Spinal cord (tissue), 9 donors: ENCODE measurements at regions not wholly inside any gene's neighbourhood (a gene's known extent, or its start where the extent isn't known, plus 50 kb on each side); places are given as distances from the start of the nearest gene placed in this dataset.
"Not testable (repeated sequence)": the region's sequence is repeated elsewhere in the genome, so short reads cannot be mapped to it uniquely, and the experiment has no call there.

Source experiments
- DNase-seq, 6 donors: peaks; one replicate each; pipeline versions ENCODE4 v3.0.0 to v3.0.0-alpha.2; 2013 to 2015; ENCODE audit warnings: low spot score in 6 of 6, low read depth in 4 of 6
- H3K27ac ChIP-seq: one replicate; pipeline ENCODE4 v1.5.1; 2013; ENCODE audit warnings: low read depth, low read length, control low read depth
- H3K27me3 ChIP-seq: one replicate; pipeline ENCODE4 v1.6.1; 2013; ENCODE audit warnings: low read length; ENCODE audit not compliant: control insufficient read depth, insufficient read depth
- H3K36me3 ChIP-seq: one replicate; pipeline ENCODE4 v1.6.1; 2013; ENCODE audit warnings: low read length; ENCODE audit not compliant: control insufficient read depth, insufficient read depth
- H3K4me1 ChIP-seq: one replicate; pipeline ENCODE4 v1.6.1; 2013; ENCODE audit warnings: low read length; ENCODE audit not compliant: control insufficient read depth, insufficient read depth
- H3K4me3 ChIP-seq: one replicate; pipeline ENCODE4 v1.5.1; 2013; ENCODE audit warnings: low read depth, low read length, control low read depth
- H3K9me3 ChIP-seq: one replicate; pipeline ENCODE4 v1.6.1; 2013; ENCODE audit warnings: low read length; ENCODE audit not compliant: control insufficient read depth, insufficient read depth
- WGBS: methylation state at CpG from one replicate; pipeline ENCODE4 v1.1.5; 2013; ENCODE audit warnings: missing lambda C conversion rate; ENCODE audit not compliant: insufficient coverage; 5-methylcytosine and 5-hydroxymethylcytosine counted together
- donor health status: healthy.

GRCh38 chr1:219058891-219059820, 114.5 kb upstream of the LYPLAL1 start:
- Histone ChIP-seq H3K4me3 (no peak overlapping the region), H3K9me3 (no peaks in the 10 kb centered on the region), H3K27me3 (no peaks in the 10 kb centered on the region), H3K27ac (no peak overlapping the region), H3K36me3 (no peaks in the 10 kb centered on the region), H3K4me1 (no peaks in the 10 kb centered on the region)
- WGBS = no CpG with 5 or more reads among the region's 1 CpG
- DNase-seq = no peak

GRCh38 chr1:219060798-219061197, 112.9 kb upstream of the LYPLAL1 start:
- WGBS = 100% methylated on average over 3 of the region's 5 CpGs
- no peaks in the 10 kb centered on the region for H3K27me3 ChIP-seq

GRCh38 chr1:219062161-219062560, 111.5 kb upstream of the LYPLAL1 start:
- H3K4me1 ChIP-seq = no peaks in the 10 kb centered on the region
- no peak for DNase-seq
- H3K36me3 ChIP-seq = no peaks in the 10 kb centered on the region
- no peaks in the 10 kb centered on the region for H3K27me3 ChIP-seq
- H3K27ac ChIP-seq = no peak overlapping the region
- WGBS = 60% methylated on average over 1 of the region's 4 CpGs
- no peak overlapping the region for H3K4me3 ChIP-seq
- no peaks in the 10 kb centered on the region for H3K9me3 ChIP-seq

More at GRCh38 chr1:219060798-219061197, 112.9 kb upstream of the LYPLAL1 start:
- H3K9me3 ChIP-seq = no peaks in the 10 kb centered on the region
- no peak overlapping the region for H3K27ac ChIP-seq
- no peaks in the 10 kb centered on the region for H3K4me1 ChIP-seq
- H3K4me3 ChIP-seq = no peak overlapping the region
- no peak for DNase-seq
- no peaks in the 10 kb centered on the region for H3K36me3 ChIP-seq

GRCh38 chr1:219066098-219066497, 107.6 kb upstream of the LYPLAL1 start:
- Histone ChIP-seq H3K9me3 (no peaks in the 10 kb centered on the region), H3K4me1 (no peaks in the 10 kb centered on the region), H3K4me3 (no peak overlapping the region), H3K36me3 (no peaks in the 10 kb centered on the region), H3K27me3 (no peaks in the 10 kb centered on the region), H3K27ac (no peak overlapping the region)
- peak in 1 of 6 donors; percentile 7 for DNase-seq
- WGBS = 71% methylated on average over 1 of the region's 1 CpG

GRCh38 chr1:219066631-219067349, 106.9 kb upstream of the LYPLAL1 start:
- WGBS = no CpG with 5 or more reads among the region's 1 CpG
- no peaks in the 10 kb centered on the region for H3K4me1 ChIP-seq
- peak in 3 of 6 donors; percentile 17 to 91 (median 48) for DNase-seq
- no peaks in the 10 kb centered on the region for H3K9me3 ChIP-seq
- H3K36me3 ChIP-seq = no peaks in the 10 kb centered on the region
- no peaks in the 10 kb centered on the region for H3K27me3 ChIP-seq
- no peak overlapping the region for H3K27ac ChIP-seq
- no peak overlapping the region for H3K4me3 ChIP-seq

- Histone ChIP-seq H3K9me3 (no peaks in the 10 kb centered on the region), H3K4me1 (no peaks in the 10 kb centered on the region), H3K4me3 (no peak overlapping the region), H3K27ac (no peak overlapping the region), H3K36me3 (no peaks in the 10 kb centered on the region), H3K27me3 (no peaks in the 10 kb centered on the region)
- DNase-seq = no peak
- 78% methylated on average over 2 of the region's 4 CpGs for WGBS
Measured at GRCh38 chr1:219067350-219067712, 106.3 kb upstream of the LYPLAL1 start.

GRCh38 chr1:219070395-219070794, 103.3 kb upstream of the LYPLAL1 start:
- WGBS = 100% methylated on average over 1 of the region's 2 CpGs
- H3K27me3 ChIP-seq, DNase-seq: not testable (repeated sequence)

GRCh38 chr1:219071209-219071608, 102.5 kb upstream of the LYPLAL1 start:
- no peaks in the 10 kb centered on the region for H3K27me3 ChIP-seq
- WGBS = 84% methylated on average over 2 of the region's 4 CpGs
- DNase-seq = no peak
- no peaks in the 10 kb centered on the region for H3K36me3 ChIP-seq
- no peaks in the 10 kb centered on the region for H3K9me3 ChIP-seq
- no peak overlapping the region for H3K4me3 ChIP-seq
- no peak overlapping the region for H3K27ac ChIP-seq
- H3K4me1 ChIP-seq = no peaks in the 10 kb centered on the region

More at GRCh38 chr1:219070395-219070794, 103.3 kb upstream of the LYPLAL1 start:
- H3K36me3 ChIP-seq, H3K4me1 ChIP-seq, H3K4me3 ChIP-seq, H3K9me3 ChIP-seq, H3K27ac ChIP-seq: not testable (repeated sequence)

GRCh38 chr1:219072329-219072728, 101.3 kb upstream of the LYPLAL1 start:
- Histone ChIP-seq H3K4me1 (no peaks in the 10 kb centered on the region), H3K36me3 (no peaks in the 10 kb centered on the region), H3K27ac (no peak overlapping the region), H3K9me3 (no peaks in the 10 kb centered on the region), H3K27me3 (no peaks in the 10 kb centered on the region), H3K4me3 (no peak overlapping the region)
- DNase-seq = no peak
- 93% methylated on average over 3 of the region's 5 CpGs for WGBS
